HG03575 (cell line): ENCODE measurements at regions not wholly inside any gene's neighbourhood (a gene's known extent, or its start where the extent isn't known, plus 50 kb on each side); places are given as distances from the start of the nearest gene placed in this dataset.

Experiments
- ATAC-seq: cut with Tn5 transposase; IDR thresholded peaks from one replicate; pipeline ENCODE4 v1.9.1; 2021; ENCODE audit not compliant: unreplicated experiment, insufficient number of reproducible peaks, low FRiP score; ENCODE audit errors: extremely low read depth

GRCh38 chr20:18988701-18989100 lies 175.1 kb downstream of the SCP2D1 start:
- no peak for ATAC-seq

GRCh38 chr20:18989736-18990474 lies 176.3 kb downstream of the SCP2D1 start:
- ATAC-seq = no peak

GRCh38 chr20:18991012-18991411 lies 177.4 kb downstream of the SCP2D1 start:
- ATAC-seq = no peak

GRCh38 chr20:18992418-18992817 lies 178.8 kb downstream of the SCP2D1 start:
- no peak for ATAC-seq

- ATAC-seq = no peak
These were observed 181.9 kb downstream of the SCP2D1 start for GRCh38 chr20:18995455-18995854.

GRCh38 chr20:18999086-18999485 lies 185.5 kb downstream of the SCP2D1 start:
- no peak for ATAC-seq

- no peak for ATAC-seq
These were observed 186.5 kb downstream of the SCP2D1 start for GRCh38 chr20:19000078-19000477.

- no peak for ATAC-seq
These were observed 187.6 kb downstream of the SCP2D1 start for GRCh38 chr20:19001177-19001576.

- no peak for ATAC-seq
These were observed 190.1 kb downstream of the SCP2D1 start for GRCh38 chr20:19003366-19004336.

- no peak for ATAC-seq
These were observed 191.4 kb downstream of the SCP2D1 start for GRCh38 chr20:19004975-19005374.

- no peak for ATAC-seq
These were observed 194.9 kb downstream of the SCP2D1 start for GRCh38 chr20:19008497-19008896.

GRCh38 chr20:19009081-19009688 lies 195.6 kb downstream of the SCP2D1 start:
- no peak for ATAC-seq

- no peak for ATAC-seq
These were observed 199.1 kb downstream of the SCP2D1 start for GRCh38 chr20:19012676-19013075.

GRCh38 chr20:19013907-19014306 lies 198.5 kb upstream of the SLC24A3 start:
- no peak for ATAC-seq

- ATAC-seq = no peak
These were observed 196.9 kb upstream of the SLC24A3 start for GRCh38 chr20:19015351-19016139.

GRCh38 chr20:19016140-19016497 lies 196.3 kb upstream of the SLC24A3 start:
- no peak for ATAC-seq

- no peak for ATAC-seq
These were observed 195.2 kb upstream of the SLC24A3 start for GRCh38 chr20:19017104-19017690.

GRCh38 chr20:19018881-19019280 lies 193.6 kb upstream of the SLC24A3 start:
- no peak for ATAC-seq
